Mesodermal cell (in vitro differentiated cells): ENCODE measurements at regions not wholly inside any gene's neighbourhood (a gene's known extent, or its start where the extent isn't known, plus 50 kb on each side); places are given as distances from the start of the nearest gene placed in this dataset.
"Not testable (repeated sequence)": the region's sequence is repeated elsewhere in the genome, so short reads cannot be mapped to it uniquely, and the experiment has no call there.

Experiments used
- H3K27ac ChIP-seq: 2 replicates; pipeline ENCODE4 v1.7.0; 2013; ENCODE audit warnings: mild to moderate bottlenecking, low read depth, low read length, moderate library complexity; ENCODE audit not compliant: severe bottlenecking
- H3K36me3 ChIP-seq: 2 replicates; pipeline ENCODE4 v1.7.1; 2013; ENCODE audit warnings: mild to moderate bottlenecking, low read length, moderate library complexity; ENCODE audit not compliant: control insufficient read depth, insufficient read depth
- H3K4me1 ChIP-seq: one replicate; pipeline ENCODE4 v1.7.1; 2013; ENCODE audit warnings: mild to moderate bottlenecking, low read length; ENCODE audit not compliant: insufficient read depth, control insufficient read depth, poor library complexity, severe bottlenecking
- H3K4me3 ChIP-seq: 2 replicates; pipeline ENCODE4 v1.7.0; 2013; ENCODE audit warnings: low read length, control low read depth, mild to moderate bottlenecking; ENCODE audit not compliant: insufficient read depth, poor library complexity, severe bottlenecking; ENCODE audit errors: extremely low read depth
- H3K9me3 ChIP-seq: 2 replicates; pipeline ENCODE4 v1.7.1; 2013; ENCODE audit warnings: mild to moderate bottlenecking, low read length, moderate library complexity; ENCODE audit not compliant: control insufficient read depth
- WGBS, 2 experiments: methylation state at CpG; one replicate each; pipeline ENCODE4 v1.1.5; 2013; ENCODE audit warnings: missing lambda C conversion rate in 2 of 2; ENCODE audit not compliant: insufficient coverage in 2 of 2; 5-methylcytosine and 5-hydroxymethylcytosine counted together

DNA sequence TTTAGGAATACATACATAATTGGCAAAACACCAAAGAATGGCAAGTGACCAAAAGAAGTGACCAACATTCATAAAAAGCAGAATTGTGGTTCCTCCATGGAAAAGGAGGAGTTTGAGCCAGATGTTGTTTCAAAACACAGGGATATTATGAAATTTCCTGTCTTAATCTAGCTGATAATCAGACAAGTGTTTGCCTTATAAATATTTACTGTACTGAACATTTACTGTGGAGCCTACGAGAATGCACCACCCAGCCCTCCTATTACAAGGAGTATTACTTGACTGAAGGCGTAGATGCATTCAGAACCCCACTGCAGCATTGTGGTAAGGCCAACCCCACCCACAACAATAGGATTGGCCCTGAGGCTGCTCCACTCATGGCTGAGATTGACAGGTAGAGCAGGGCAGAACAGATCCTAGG, 118.9 kb downstream of the AKR1D1 start:
- WGBS, 2 experiments = no CpG with 5 or more reads among the region's 2 CpGs
- H3K9me3 ChIP-seq = no peaks in the 10 kb centered on the region
- H3K36me3 ChIP-seq = no peaks in the 10 kb centered on the region
- no peaks in the 10 kb centered on the region for H3K4me1 ChIP-seq
- H3K4me3 ChIP-seq = no peak overlapping the region
- H3K27ac ChIP-seq = no peak overlapping the region

GRCh38 chr7:138196503-138196946, 120.3 kb downstream of the AKR1D1 start:
- H3K36me3 ChIP-seq, H3K27ac ChIP-seq, H3K4me3 ChIP-seq, H3K4me1 ChIP-seq, H3K9me3 ChIP-seq: not testable (repeated sequence)
- 92 to 96% methylated on average over 2 to 3 of the region's 3 CpGs for WGBS, 2 experiments

DNA sequence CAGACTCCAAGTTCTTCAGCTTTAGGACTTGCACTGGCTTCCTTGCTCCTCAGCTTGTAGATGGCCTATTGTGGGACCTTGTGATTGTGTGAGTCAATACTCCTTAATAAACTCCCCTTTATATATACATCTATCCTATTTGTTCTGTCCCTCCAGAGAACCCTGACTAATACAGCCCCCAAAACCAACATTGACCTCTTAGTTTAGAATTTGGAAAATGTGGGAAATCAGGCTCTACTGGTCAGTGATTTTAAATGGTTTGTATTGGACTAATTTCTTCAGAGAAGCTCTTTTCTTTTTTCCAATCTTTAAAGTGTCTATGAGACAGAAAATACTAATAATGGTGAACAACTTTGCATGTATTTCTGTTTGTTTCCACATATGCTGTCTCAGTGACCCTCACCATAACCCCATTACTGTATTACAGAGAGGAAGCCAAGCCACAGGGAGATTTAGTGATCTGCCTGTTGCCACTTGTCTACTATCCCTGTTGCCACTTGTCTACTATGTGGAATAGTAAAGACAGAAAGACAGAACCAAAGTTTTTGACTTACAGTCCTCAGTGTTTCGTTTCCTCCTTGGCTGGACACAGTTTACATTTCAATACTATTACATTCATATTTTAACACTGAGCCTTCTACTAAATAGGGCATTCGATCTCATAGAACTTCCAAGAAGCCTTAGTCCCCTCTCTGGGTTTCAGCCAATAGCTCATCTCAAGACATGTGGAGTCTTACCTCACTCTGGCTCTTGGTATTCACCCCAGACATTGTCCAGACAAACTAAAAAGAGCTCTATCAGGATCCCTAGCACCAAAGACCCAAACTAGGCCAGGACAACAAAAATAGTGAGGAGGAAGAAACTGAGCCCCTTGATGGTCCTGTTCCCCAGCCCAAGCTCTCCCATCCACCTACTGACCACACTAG, 121.0 kb downstream of the AKR1D1 start:
- Histone ChIP-seq H3K4me1 (no peaks in the 10 kb centered on the region), H3K4me3 (no peak overlapping the region), H3K36me3 (no peaks in the 10 kb centered on the region), H3K27ac (no peak overlapping the region), H3K9me3 (no peaks in the 10 kb centered on the region)
- WGBS, 2 experiments = 79 to 93% methylated on average over 2 of the region's 2 CpGs

DNA sequence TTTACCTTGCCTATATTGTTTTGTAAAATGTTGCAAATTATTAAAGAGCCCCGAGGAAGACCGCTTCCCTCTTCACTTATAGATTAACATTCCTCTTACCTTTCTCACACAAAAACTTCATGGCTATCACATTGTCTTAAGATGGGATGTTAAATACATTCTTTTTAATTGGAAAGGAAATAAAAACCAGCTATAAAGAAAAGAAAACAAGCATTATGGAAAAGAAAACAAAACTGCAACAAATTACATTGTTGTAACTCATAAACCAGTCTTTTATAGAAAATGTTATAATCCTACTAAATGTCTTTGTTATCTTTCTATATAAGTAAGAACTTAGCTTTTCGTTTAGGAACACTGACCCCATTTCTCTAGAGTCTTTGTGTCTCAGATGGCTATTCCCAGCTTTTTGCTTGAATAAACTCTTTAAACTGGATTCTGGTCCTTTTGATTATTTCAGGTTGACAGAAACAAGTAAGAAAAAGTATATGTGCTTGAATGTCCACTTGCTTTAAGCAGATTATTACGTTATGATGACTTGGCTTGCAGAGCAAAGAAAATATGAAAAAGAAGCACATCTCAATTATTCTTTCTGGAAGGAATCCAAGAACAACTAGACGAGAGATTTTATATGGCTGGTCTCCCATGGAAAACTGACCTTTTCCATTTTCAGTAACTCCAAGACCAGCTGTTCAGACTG, 128.2 kb downstream of the AKR1D1 start:
- 81 to 86% methylated on average over 1 to 2 of the region's 5 CpGs for WGBS, 2 experiments
- Histone ChIP-seq H3K4me3 (no peak overlapping the region), H3K27ac (no peak overlapping the region), H3K9me3 (peaks cover 4% of the 10 kb centered on the region), H3K4me1 (no peaks in the 10 kb centered on the region), H3K36me3 (no peaks in the 10 kb centered on the region)

GRCh38 chr7:138204982-138205298, 128.7 kb downstream of the AKR1D1 start:
- Histone ChIP-seq H3K4me1 (no peaks in the 10 kb centered on the region), H3K36me3 (no peaks in the 10 kb centered on the region), H3K4me3 (no peak overlapping the region), H3K27ac (no peak overlapping the region), H3K9me3 (peaks cover 10% of the 10 kb centered on the region)
- no CpG with 5 or more reads among the region's 2 CpGs for WGBS, 2 experiments

- Histone ChIP-seq H3K4me1 (no peaks in the 10 kb centered on the region), H3K36me3 (no peaks in the 10 kb centered on the region), H3K4me3 (no peak overlapping the region), H3K27ac (no peak overlapping the region), H3K9me3 (peaks cover 10% of the 10 kb centered on the region)
- 69 to 76% methylated on average over 2 of the region's 2 CpGs for WGBS, 2 experiments
These were observed 129.4 kb downstream of the AKR1D1 start for GRCh38 chr7:138205614-138206150.

GRCh38 chr7:138207555-138207971, 131.3 kb downstream of the AKR1D1 start:
- H3K4me1 ChIP-seq = no peaks in the 10 kb centered on the region
- H3K36me3 ChIP-seq = no peaks in the 10 kb centered on the region
- WGBS, 2 experiments = 29% methylated on average over 1 of the region's 3 CpGs; no CpG with 5 or more reads in 1 of the 2 experiments
- H3K27ac ChIP-seq = no peak overlapping the region
- peaks cover 10% of the 10 kb centered on the region for H3K9me3 ChIP-seq
- no peak overlapping the region for H3K4me3 ChIP-seq

DNA sequence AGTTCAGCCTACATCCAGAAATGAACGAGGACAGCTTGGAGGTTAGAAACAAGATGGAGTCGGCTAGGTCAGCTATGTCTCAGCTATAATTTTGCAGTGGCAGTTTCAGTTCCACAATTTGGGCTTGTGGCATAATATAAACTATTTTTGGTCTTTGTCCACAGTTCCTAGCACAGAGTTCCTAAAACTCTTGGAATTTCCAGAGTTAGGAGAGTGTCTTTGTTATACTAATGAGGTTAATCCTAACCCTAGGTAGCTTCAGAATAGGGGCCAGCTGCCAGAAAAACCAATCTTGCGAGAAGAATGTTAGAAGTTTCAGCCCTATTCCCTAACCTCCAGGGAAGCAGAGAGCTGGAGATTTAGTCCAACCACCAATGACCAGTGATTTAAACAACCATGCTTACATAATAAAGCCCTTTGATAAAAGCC, 131.9 kb downstream of the AKR1D1 start:
- Histone ChIP-seq H3K4me3 (no peak overlapping the region), H3K4me1 (no peaks in the 10 kb centered on the region), H3K36me3 (no peaks in the 10 kb centered on the region), H3K27ac (no peak overlapping the region), H3K9me3 (peaks cover 10% of the 10 kb centered on the region)
- WGBS, 2 experiments = 60 to 100% methylated on average over 1 of the region's 3 CpGs

GRCh38 chr7:138208864-138209263, 132.6 kb downstream of the AKR1D1 start:
- H3K4me1 ChIP-seq = no peaks in the 10 kb centered on the region
- H3K27ac ChIP-seq = no peak overlapping the region
- H3K9me3 ChIP-seq = peaks cover 10% of the 10 kb centered on the region
- no peak overlapping the region for H3K4me3 ChIP-seq
- 91 to 100% methylated on average over 2 of the region's 2 CpGs for WGBS, 2 experiments
- no peaks in the 10 kb centered on the region for H3K36me3 ChIP-seq

- no peaks in the 10 kb centered on the region for H3K4me1 ChIP-seq
- WGBS, 2 experiments = 93 to 96% methylated on average over 2 of the region's 2 CpGs
- H3K27ac ChIP-seq = no peak overlapping the region
- no peak overlapping the region for H3K4me3 ChIP-seq
- H3K9me3 ChIP-seq = peaks cover 10% of the 10 kb centered on the region
- no peaks in the 10 kb centered on the region for H3K36me3 ChIP-seq
These were observed 136.1 kb downstream of the AKR1D1 start for GRCh38 chr7:138212314-138212713.
